GM12801 (cell line): ENCODE measurements at regions not wholly inside any gene's neighbourhood (a gene's known extent, or its start where the extent isn't known, plus 50 kb on each side); places are given as distances from the start of the nearest gene placed in this dataset.

ENCODE experiments used
- TF ChIP-seq, protein P1 (sequence below): IDR thresholded peaks from one replicate; pipeline ENCODE4 v1.5.1; 2011; ENCODE audit warnings: control low read depth; ENCODE audit not compliant: insufficient read length; ENCODE audit errors: extremely low read depth

- TF ChIP-seq, protein P1, sequence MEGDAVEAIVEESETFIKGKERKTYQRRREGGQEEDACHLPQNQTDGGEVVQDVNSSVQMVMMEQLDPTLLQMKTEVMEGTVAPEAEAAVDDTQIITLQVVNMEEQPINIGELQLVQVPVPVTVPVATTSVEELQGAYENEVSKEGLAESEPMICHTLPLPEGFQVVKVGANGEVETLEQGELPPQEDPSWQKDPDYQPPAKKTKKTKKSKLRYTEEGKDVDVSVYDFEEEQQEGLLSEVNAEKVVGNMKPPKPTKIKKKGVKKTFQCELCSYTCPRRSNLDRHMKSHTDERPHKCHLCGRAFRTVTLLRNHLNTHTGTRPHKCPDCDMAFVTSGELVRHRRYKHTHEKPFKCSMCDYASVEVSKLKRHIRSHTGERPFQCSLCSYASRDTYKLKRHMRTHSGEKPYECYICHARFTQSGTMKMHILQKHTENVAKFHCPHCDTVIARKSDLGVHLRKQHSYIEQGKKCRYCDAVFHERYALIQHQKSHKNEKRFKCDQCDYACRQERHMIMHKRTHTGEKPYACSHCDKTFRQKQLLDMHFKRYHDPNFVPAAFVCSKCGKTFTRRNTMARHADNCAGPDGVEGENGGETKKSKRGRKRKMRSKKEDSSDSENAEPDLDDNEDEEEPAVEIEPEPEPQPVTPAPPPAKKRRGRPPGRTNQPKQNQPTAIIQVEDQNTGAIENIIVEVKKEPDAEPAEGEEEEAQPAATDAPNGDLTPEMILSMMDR = no peak
These were observed 621.2 kb downstream of the REEP3 start for GRCh38 chr10:64142395-64142794.

- TF ChIP-seq, protein P1 = no peak
These were observed 627.4 kb downstream of the REEP3 start for GRCh38 chr10:64148607-64149006.

- TF ChIP-seq, protein P1 = no peak
These were observed 635.0 kb downstream of the REEP3 start for GRCh38 chr10:64156166-64156565.

GRCh38 chr10:64158551-64158950 lies 637.4 kb downstream of the REEP3 start:
- TF ChIP-seq, protein P1 = no peak

DNA sequence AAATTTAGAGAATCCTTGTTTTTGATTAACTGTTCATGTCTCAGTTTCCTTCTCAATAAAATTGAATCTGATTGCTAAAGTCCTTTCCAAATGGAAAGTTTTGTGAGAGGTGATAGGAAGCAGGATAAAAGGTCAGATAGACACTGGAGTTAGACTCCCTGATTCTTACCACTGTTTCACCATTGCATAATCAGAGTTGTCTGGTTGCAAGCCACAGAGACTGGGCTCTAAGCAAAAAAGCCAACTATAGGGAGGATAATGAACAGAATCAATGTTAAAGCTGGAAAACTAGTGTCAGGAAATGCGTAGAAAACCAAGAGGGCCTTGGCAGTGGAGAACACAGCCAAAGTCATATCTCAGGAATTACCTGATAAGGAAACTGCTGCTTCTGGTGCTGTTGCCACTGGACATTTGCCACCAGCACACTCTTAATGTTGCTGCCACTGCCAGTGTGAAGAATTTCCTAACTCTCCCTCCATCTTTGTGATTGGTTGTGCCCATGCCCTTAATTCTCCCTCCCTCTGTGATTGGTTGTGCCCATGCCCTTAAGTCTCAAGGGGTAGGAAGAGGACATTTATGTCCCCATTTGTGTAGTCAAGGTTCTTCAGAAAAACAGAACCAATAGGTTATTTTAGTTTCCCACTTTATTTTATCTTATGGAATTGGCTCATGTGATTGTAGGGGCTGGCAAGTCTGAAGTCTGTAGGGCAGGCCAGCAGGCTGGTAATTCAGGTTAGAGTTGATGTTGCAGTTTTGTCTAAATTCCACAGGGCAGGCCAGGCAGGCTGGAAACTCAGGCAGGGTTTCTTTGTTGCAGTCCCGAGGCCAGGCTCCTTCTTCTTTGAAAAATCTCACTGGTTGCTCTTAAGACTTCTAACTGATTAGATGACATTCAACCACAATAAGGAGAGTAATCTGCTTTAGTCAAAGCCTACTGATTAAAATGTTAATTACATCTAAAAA lies 639.0 kb downstream of the REEP3 start:
- TF ChIP-seq, protein P1 = no peak

DNA sequence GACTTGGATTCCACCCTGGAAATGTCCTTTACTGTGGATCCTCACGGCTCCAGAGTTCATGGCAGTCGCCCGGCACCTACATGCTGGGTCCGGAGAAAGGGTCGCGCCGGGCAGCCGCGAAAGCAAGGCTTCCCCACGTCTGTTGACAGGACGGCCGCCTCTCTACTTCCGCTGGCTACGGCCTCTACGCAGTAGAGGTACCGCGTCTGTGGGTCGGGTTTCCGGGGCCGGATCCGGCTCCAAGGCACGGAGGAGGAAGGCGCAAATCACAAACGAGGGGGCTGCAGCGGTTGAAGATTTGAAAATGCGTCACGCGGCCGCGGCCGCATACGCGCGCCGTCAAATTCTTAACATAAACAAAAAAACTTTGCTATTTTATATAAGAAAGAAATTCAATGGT lies 649.6 kb downstream of the REEP3 start:
- TF ChIP-seq, protein P1 = no peak

GRCh38 chr10:64173826-64174225 lies 652.6 kb downstream of the REEP3 start:
- TF ChIP-seq, protein P1 = no peak
